ENCODE measurements at regions not wholly inside any gene's neighbourhood (a gene's known extent, or its start where the extent isn't known, plus 50 kb on each side); places are given as distances from the start of the nearest gene placed in this dataset.

DNA sequence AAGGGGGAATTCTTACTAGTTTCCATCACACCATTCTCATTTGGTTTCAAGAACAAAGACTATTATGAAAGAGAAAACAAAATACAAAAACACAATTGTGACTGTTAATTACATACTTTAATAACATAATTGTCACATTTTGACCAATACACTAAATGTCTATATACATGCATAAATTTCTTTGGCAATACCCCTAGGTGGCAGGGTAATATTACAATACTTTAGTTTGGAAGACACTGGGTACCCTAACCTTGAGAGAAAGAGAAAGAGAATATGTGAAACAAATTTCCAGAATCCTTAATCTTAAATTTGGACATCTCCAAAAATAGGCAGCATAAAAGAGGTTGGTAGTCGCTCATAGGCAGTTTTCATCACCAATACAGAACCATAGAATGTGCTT is 619.6 kb upstream of the ADAMTS16 start:
- DNase-seq = no peak

DNA sequence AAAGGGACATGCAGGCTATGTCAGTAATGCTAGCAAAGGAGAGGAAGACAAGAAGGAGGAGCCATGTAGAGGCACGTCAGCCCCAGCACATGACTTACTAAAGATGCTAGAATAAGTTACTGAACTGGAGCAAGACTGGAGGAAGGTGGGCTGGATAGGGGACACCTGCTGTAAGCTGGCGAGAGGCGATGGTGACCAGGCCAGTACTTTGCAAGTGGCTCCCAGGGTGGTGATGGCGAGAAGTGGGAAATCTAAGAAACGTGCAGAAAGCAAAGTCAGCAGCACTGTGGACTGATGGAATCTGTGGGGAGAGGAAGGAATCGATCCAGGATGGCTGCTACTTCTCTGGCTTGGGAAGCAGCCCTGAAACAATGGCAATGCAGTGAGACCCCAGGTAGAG is 617.1 kb upstream of the ADAMTS16 start:
- no peak for DNase-seq

DNA sequence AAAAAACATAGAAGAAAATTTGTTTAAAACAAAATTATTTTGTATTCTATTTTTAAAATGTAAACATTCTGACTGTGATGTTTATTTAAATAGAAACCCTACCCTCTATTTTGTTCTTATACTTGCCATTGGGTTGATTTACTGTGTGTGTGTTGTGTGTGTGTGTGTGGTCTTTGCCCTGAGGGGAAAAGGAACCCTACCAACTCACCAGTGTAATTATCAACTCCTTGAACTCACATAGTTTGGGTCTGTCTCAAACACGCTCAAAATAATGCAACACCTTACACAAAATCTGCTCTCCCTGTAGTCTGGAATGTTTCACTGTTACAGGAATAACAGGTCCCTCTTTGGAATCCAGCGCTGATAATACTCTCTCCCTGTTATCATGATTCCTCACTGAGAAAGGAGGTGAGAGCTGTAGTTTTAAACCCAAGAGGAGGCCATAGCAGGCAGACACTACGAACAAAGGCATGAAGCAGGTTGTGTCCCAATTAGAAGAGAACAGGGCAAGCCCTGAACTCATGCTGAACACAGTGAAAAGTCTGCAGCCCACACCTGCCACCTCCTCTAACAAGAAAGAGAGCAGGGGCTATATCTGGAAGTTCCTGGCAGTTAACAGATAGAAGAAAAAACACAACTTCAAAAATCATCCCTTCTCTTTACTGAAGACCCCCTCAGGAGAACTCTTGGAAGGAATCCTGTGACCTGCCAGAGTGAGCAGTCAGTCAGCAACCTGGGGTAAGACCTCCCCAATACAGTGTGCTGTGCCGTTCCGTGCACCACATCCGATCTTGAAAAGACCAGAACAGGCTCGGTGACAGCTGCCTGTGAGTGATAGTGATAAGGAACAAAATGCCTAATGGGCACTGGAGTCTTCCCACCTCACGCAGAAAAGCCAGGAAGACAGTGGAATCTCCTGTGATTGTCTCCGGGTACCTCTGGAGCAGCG is 608.1 kb upstream of the ADAMTS16 start:
- DNase-seq = no peak

DNA sequence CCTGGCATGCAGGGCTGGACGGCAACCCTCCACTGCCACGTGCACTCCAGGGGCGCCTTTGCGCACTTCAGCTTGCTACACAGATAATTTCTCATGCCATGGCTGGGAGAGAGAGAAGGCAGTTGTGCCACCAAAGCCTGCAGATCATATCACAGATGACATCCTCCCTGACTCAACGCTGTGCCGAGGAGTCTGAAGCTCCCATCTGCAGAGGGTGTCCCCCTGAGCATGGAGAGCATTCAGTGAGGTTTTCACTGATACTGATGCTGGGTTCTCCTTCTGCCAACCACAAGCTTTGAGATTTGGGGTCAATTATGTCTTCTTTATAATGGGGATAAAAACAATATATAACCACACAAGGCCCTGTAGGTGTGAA is 607.4 kb upstream of the ADAMTS16 start:
- DNase-seq = no peak

DNA sequence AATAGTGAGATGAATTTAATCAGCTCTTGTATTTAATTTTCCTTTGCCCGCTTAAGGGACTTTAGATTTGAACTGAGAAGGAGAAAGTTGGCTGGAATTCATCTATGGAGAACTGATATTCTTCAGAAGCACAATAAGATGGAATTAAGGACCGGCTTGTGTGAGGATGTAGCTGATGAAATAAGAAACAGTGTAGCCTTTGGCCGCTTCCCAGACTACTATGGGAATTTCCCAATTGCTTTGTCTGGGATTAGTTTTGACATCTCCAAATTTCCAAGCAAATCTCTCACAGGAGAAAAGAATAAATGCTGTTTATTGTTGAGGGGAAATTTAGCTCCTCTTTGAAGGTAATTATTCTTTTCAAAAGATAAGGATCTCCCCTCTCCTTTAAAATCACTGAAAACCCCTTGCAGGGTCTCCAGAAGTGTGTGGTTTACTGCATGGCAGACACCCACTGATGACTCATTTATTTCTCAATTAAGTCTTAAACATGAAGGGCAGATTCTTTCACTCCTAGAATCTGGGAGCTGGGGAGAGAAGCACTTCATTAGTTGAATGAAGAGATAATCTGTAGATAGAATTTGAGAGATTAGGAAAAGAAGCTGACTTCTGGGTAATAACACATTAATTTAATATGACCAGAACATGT is 606.5 kb upstream of the ADAMTS16 start:
- DNase-seq = no peak

DNA sequence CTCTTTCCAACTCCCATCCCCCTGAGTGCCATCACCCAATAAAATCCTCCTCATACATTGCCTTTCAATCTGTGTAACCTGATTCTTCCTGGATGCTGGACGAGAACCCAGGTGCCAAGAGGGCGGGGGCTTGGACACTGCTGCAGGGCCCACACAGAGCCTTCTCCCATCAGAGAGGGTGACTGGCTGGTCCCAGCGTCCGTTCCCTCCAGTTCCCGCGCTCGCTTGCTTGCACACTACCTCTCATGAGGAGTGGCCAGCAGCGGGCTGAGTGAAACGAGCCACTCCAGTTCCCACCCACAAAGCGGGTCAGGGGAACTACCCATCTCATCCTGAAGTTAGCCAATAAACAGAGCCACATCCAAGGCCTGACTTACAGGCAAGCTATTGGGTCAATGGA is 602.6 kb upstream of the ADAMTS16 start:
- DNase-seq = no peak

DNA sequence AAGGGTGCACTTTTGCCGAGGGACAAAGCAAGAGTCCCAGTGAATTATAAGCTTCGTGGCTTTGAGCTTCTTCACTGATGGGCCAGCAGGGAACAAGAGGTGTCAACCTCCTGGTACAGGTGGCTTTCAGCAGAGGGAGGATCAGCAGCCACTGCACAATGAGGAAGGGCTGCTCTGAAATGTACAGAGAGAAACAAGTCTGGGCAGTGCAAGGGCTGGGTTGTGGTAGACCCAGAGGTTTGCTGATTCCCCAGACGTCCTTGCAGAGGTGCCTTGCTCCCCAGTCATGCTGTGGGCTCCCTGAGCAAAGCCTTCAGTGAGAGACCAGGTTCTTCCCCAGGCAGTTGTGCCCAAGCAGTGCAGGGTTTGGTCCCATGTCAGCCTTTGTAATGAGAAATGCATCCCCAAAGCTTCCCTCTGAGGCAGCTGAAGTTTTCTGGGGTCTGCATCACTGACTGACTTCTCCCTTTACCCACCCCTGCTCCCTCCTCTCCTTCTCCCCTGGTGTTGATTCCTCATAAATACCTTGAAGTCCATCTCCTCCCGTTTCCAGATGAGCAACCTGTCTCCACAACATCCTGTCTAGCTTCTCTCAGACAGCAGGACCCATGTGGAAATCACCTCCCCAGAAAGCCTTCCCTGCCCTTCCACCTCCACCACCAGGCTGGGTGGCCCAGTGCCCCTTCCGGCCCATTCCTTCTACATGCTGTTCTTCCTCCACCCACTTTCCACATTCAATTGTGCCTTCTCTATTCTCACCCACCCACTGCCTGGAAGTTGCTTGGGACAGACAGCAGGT is 599.6 kb upstream of the ADAMTS16 start:
- DNase-seq = no peak

DNA sequence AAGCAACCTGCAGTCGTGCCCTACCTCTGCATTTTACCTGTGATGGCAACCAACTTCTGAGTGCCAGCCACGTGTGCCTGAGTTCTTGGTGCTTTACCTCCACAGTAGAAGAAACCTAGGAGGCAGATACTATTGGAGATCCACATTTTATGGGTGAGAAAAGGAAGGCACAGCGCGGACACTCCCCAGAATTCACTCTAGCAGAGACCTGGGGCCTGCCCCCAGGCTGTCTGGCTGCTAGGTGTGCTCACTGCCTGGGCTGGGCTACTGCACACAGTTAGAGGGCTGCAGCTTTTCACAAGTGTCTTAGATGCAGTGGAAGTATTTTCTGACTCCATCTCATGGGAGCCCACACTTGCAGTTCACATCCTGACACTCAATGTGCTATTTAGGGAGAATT is 598.8 kb upstream of the ADAMTS16 start:
- DNase-seq = no peak

DNA sequence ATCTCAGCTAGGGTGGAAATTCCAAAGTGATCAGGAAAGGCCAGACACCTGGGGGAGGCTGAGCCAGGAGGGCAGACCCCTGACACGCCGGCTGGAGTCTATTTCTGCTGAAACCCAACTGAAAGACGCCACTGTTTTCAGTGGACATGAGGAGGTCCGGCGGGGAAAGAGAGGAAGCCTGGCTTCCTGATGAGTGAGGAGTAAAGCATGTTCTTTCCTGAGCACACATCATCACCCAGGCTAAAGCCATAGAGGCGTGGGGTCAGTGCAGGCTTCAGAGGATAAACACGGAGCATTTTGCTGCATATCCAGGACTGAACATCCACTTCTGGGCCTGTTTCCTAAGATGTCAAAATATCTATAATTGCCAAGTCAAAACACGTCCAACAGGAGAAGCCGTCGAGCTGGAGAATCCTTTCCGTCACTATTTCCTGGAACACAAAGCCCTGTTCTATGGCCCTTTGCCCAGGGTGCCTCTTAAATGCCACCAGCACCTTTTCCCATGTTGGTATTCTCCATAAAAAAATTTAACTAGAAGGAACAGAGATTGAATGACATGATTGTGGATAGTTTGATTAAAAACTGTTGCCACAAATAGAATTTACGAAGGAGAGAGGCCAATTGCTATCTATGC is 597.9 kb upstream of the ADAMTS16 start:
- no peak for DNase-seq

DNA sequence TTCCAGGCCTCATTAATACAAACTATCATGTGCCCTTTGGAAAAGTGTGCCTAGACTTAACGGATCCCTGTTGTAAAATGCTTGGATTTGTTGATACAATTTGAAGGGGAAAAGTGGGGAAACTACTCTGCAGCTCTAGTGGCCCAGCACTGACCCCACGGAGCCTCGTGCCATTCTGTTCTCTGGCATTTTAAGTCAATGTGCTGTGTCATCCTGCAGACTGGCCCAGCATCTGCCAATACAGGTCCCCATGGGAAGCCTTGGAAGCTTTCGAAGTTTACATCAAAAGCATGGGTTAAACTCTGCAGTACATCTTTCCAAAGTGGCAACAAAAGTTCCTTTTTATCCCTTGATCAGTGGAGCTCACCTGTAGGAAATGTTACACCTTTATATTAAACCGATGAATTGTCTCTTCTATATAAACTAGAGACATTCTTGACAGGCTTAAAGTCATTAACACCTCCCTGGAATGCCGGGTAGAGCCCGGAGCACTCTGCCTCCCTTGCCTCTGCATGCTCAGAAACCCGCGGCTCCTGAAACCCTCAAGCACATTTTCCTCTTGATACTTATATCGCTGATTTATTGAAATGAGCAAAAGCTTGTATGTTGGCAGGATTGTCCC is 596.0 kb upstream of the ADAMTS16 start:
- no peak for DNase-seq

DNA sequence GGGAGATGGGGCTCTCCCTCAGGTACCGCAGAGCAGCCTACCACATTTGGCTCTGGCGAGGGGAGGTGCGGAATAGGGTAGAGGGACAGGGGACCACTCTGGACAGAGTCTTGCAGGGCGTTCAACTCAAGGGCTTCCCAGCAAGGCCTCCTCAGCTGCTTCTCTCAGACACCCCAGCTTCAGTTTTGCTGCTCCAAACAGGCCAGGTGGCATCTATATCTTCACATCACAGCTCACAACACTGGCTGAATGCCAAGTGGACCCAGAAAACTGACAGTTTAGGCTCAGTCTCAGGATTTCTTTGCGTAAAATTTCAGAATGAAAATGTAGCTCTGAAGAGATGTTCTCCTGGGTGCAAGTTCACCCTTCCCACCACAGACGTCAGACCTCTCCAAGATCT is 592.6 kb upstream of the ADAMTS16 start:
- DNase-seq = no peak

DNA sequence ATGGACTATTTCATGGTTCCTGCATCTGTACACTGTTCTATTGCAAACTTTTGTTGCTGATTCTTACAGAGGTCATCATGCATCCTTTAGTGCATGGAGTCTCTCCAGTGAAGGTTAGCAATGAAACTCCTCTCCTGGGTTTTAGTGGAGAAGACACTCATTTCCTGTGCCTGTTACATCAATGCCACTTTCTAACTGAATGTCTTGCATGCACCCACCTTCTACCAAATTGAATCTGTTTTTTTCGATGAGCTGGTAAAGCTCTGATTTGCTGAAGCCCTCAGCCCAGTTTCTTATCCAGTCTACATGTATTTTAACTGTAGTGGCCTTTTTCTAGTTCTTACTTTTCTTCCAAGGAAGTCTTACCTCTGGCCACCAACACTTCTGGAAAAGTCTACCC is 591.8 kb upstream of the ADAMTS16 start:
- no peak for DNase-seq

DNA sequence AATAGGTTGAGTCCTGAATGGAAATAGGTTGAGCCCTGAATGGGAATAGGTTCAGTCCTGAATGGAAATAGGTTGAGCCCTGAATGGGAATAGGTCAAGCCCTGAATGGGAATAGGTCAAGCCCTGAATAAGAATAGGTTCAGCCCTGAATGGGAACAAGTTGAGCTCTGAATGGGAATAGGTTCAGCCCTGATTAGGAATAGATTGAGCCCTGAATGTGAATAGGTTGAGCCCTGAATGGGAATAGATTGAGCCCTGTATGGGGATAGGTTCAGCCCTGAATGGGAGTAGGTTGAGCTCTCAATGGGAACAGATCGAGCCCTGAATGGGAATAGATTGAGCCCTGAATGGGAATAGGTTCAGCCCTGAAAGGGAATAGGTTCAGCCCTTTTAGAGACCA is 590.8 kb upstream of the ADAMTS16 start:
- no peak for DNase-seq

DNA sequence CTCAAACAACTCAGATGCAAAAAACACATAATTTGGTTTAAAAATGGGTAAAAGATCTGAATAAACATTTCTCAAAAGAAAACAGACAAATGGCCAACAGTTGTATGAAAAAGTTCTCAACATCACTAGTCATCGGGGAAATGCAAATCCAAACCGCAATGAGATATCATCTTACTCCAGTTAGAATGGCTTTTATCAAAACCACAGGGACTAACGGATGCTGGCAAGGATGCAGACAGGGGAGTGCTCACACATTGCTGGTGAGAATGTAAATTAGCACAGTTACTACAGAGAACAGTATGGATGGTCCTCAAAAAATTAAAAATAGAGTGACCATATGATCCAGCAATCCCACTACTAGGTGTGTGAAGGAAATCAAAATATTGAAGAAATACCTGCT is 589.1 kb upstream of the ADAMTS16 start:
- DNase-seq = no peak

DNA sequence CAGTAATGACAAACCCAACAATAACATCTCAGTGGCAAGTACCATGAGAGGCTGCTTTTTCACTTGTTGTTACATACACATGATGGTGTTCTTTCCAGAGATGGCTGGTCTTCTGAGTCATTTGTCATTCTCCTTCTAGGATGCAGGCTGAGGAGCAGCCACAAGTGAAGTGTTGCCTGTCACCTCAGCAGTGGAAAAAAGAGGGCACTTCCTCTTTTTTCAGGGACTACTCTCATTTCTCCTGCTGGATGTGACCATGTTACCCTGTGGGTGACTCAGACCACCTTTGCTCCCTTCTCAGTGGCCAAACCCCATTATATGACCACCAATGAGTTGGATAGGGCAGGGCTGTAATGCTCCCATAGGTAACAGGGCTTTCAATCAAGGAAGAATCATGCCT is 587.0 kb upstream of the ADAMTS16 start:
- DNase-seq = no peak

DNA sequence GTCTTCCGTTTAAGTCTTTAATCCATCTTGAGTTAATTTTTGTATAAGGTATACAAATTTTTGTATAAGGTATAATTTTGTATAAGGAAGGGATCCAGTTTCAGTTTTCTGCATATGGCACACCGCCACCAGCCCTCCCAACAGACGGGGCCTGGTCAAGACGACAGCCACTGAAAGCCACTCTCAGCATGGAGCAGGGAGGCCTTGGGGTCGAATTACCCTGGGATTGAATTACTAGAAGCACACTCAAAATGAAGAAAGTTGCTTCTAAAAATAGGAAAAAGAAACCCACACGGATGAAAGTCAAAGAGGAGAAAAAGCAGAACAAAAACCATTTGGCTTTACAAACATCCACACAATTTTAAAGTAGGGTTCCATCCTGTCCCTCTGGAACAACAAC is 586.2 kb upstream of the ADAMTS16 start:
- peak; percentile 35 for DNase-seq

DNA sequence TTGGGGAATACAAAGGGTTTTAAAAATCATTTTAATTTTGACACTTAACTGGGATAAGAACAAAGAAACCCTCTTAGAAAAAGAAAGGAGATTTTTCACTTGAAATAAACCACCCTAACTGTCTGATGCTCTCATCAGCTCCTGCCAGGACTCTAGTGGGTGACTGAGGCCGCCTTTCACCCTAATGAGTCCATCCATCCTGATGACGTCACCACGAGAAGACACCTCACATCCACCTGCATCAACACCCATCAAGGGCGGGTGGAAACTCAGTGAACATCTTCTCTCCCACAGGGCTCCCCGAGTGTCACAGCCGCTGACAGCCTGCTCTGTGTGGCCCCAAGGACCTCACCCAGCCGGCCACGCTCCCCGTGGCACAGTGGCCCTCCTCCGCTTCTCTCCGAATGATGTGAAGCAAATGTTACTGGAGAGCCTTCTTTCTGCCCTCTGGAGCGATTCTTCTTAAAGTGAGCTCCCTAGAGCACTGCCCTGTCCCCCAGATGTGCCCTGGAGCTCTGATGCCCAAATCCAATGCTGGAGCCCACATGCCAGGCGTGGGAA is 584.3 kb upstream of the ADAMTS16 start:
- no peak for DNase-seq

DNA sequence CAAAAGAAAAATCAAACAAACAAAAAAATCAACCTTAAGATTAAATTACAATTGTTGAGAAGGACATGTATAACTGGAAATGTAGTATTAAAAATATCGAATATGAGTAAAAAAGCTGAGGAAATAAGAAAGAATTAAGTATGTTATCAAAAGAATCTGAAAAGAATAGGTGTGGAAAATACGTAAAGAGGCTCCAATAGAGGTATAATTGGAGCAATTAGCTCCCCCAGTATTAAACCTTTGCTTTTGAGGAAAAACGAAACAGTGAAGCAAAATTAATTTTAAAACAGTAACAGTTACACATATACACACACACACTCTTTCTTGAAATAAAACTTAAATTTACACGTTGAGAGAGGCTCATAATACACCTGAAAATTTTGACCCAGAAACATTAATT is 578.7 kb upstream of the ADAMTS16 start:
- DNase-seq = no peak

DNA sequence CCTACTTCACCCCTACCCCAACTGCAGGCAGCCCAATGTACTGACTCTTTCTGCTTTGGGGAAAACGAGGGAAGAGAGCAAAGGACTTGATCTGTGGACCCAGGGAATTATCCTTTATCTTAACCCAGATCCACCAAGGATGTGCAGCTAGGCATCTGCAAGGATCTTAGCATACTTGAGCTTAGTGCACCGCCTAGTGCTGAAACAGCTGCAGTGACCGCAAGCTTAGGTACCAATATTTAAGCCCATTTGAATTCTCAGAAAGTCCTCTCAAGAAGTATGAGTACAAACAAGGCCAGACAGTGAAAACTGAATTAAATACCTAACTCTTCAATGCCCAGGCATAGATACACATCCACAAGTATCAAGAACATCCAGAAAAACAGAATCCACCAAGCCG is 576.7 kb upstream of the ADAMTS16 start:
- no peak for DNase-seq

DNA sequence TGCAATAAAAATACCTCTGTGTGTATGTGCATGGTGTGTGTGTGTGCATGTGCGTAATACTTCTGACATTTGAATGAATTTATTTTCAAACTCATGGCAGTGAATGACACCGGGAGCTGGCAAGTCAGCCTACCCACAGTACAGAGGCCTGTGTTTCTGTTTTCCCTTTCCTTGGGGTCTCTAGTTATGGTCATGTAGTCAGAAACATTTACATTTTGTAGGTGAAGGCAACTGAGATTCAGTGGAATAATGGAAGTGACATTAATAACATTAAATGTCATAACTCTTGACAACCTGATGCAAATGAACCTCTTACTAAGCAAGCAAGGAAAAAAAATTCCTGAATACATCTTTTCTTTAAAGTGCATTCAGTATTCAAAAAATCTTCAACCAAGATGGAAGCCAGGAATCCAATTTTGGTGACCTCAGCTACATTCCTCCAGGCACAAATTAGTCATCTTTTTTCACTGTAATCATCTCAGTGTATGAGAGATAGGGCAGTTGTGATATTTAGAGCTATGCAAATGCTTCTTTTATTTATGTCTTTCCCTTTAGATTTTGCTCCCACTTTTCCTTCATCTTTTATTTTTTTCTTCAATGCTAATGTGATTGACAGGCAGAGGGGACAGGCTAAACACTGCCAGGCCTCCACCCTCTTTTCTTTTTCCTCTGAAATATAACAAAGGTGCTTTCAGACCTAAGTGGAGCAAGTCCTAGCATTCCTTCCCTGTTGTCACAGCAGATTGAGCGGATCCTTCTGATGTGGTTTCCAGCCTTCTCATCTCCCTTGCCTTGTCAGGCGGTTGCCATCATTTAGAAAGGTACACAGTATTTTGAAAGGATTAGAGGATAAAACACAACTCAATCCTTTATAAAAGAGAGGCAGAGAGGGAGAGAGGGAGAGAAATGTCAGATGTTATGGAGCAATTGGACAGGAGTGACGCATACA is 569.8 kb upstream of the ADAMTS16 start:
- no peak for DNase-seq

All from left kidney (tissue), 1 donor.